T-helper 9 cell (primary cell): ENCODE measurements at regions not wholly inside any gene's neighbourhood (a gene's known extent, or its start where the extent isn't known, plus 50 kb on each side); places are given as distances from the start of the nearest gene placed in this dataset.
"Not testable (repeated sequence)": the region's sequence is repeated elsewhere in the genome, so short reads cannot be mapped to it uniquely, and the experiment has no call there.

Experiments
- DNase-seq: peaks from one replicate; pipeline ENCODE4 v3.0.0-alpha.2; 2020

DNA sequence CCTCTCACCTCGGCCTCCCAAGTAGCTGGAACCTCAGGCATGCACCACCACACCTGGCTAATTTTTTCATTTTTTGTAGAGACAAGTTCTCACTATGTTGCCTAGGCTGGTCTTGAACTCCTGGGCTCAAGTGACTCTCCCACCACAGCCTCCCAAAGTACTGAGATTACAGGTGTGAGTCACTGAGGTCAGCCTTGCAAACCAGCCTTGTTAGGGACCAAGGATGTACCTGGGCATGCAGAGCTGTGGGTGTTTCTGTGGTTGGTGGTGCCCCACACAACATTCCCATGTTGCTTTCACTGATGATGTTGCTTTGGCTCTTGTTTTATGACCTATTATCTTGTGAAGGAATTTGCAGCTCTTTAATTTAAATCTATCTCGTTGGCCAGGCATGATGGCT is 54.8 kb downstream of the OTUD1 start:
- DNase-seq = no peak

DNA sequence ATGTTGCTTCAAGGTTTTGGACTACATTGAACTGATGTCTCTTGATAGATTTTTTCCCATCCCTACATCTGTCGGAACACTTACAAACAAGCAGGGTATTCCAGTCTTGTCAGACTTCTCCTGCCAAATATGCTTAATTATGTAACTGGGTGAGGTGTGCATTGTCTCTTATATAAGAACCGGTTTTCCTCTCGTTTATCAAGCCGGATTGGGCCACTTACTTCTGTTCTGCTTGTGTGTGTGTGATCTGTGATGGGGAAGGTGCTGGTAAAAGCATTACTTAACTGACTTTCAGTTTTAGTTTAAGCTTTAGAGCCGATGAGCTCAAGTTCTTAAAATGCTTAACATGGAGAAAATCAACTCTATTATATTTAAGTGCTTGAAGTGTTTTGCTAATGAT is 57.9 kb downstream of the OTUD1 start:
- DNase-seq = no peak

DNA sequence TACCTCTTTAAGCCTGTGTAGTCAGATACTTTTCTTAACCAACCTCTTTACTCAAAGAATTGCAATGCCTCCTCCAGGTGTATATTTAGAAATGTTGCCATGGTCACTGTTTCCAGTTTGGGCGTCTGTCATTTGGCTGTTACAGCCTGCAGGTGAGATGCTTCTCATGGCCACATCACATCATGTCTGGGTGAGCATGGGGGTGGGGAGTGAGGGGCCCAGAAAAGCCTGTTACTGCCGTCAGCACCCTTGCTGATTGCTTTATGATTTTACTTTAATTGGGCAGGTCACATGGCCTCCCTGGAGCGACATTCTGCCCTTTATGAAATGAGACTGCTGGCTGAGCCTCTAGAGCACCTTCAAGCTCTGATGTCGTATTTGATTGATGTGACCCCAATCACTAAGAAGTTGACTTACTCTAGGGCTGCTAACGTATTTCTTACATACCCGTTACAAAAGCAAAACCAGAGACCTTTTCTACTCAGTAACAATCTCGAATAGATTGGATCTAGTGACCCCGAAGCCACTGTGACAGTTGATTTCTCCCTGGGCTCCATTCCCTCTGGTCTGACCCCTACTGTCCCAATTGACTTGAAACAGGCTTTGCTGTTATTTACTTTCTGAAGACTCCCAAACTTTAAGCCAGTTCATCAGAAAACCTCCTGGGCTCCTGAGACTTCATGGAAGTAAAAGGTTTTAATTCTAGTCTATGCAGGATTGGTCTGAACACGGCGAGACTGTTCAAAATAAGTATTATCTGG is 60.7 kb downstream of the OTUD1 start:
- DNase-seq = no peak

DNA sequence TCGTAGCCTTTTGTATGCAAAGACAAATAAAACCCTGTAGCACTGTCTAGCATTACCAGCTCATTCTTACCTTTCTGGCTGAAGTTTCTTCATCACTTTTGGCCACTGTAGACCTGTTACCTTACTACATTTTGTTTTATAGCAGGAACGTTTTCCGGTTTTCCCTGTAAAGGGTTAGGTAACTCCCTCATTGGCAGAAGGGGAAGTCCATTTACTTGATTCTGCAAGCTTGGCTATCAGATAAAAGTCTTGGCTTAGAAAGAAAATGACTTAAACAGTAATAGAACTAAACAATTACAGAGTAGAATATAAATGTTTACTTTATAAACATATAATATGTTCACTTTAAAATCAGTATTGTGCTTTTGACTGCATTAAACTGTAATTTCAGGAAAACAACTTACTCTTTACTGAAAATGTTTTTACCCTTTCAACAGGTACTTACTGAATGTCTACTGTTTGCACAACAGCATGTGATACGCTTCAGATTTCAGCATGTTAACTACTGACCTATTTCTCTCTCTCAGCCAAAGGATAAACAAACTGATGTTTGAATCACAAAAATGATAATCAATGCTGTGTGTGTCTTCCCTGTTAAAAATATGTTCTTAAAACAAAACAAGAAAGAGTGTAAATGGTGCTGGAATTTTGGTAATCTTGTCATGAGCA is 67.1 kb downstream of the OTUD1 start:
- DNase-seq = no peak

DNA sequence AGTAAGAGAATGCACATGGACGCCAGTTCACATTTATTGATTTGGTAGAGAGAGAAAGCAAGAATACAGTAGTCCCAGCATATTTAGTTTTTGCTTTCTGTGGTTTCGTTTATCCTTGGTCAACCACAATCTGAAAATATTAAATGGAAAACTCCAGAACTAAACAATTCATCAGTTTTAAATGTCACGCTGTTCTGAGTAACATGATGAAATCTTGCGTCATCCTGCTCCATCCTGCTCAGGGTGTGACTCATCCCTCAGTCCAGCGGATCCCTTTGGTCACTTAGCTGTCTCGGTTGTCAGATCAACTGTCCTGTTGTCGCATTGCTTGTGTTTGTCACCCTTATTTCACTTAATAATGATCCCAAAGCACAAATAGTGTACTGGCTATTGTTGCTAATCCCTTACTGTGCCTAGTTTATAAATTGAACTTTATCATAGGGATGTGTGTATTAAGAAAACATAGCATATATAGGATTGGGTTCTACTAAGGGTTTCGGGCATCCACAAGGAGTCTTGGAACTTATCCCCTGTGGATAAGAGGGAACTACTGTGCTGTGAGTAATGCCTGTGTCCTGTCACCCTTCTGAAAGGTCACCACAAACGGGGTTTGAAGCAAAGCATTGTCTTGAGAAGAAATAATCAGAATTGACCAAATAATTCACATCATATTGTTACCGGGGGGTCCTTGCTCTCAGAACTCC is 73.6 kb downstream of the OTUD1 start:
- DNase-seq = no peak

DNA sequence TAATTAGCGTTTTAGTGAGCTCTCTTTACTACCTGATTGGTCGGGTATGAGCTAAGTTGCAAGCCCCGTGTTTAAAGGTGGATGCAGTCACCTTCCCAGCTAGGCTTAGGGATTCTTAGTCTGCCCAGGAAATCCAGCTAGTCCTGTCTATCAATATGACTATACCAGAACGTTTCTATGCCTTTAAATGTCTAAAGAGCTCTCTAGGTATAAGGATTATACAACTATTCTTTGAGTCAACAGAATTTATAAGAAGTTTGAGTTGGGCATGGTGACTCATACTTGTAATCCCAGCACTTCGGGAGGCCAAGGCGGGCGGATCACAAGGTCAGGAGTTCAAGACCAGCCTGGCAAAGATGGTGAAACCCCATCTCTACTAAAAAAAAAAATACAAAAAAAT is 74.7 kb downstream of the OTUD1 start:
- DNase-seq = not testable (repeated sequence)

DNA sequence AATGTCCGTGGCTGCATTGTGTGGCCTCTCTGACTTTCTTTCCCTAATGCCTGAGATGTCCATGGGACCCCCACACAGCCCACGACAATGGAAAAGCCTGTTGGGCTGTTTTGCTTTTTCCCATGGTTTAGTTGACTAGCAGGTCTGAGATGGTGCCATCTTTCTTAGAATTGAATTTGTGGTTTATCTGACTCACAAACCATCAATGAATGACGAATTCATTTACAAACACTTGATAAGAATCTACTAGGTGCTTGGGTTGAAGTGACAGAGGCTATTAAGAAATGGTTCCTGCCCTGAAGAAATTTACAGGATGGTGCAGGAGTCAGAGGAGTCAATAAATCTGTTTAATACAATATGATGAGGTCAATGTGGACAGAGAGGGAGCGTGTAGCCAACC is 75.4 kb downstream of the OTUD1 start:
- no peak for DNase-seq

DNA sequence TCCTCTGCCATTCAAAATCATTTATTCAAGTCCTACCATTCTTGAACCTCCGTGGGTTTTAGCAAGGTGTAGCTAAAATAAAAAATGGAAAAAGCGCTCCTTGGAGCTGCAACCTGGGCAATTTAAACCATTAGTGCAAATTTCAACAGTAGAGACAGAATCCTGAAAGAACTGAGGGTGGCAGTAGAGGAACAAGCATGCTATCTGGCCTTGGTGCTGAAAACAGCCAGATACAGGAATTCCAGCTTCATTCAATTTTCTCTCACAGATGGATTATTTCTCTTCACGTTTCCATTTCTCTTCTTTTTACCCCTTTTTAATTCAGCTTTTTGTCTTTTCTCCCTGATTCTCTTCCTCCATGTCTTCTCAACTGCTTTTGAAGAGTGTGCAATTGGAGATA is 77.7 kb downstream of the OTUD1 start:
- no peak for DNase-seq

DNA sequence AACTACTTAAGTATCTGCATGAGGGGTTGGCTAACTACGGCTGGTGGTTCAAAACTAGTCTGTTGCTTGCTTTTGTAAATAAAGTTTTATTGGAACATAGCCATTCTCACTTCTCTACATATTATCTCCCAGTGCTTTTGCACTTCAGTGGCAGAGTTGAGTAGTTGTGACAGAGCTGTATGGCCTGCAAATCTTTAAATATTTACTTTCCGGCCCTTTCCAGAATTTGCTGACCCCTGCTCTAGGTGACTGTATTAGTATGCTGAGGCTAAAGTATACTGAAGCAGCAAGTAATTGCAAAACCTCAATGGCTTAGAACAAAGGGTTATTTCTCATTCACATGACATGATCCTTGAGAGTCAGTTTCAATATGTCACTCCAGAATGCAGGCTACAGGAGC is 78.3 kb downstream of the OTUD1 start:
- no peak for DNase-seq

DNA sequence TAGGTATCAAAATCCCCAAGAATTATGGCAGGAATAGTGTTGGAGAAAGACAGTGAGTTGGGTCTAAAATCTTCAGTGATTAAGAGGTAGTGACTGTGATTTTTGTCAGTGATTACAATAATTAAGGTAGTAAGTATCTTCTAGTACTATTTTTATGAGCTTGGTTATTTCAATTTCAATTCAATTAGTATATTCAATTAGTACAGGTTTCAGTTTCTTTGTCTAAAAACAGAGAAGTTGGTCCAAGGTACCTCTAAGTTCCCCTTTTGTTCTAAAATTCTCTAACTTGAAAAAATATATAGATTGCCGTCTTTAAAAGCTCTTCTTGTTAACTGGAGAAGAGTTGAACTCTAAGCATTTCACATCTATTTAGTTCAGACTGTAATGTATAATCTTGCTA is 82.9 kb downstream of the OTUD1 start:
- DNase-seq = no peak

DNA sequence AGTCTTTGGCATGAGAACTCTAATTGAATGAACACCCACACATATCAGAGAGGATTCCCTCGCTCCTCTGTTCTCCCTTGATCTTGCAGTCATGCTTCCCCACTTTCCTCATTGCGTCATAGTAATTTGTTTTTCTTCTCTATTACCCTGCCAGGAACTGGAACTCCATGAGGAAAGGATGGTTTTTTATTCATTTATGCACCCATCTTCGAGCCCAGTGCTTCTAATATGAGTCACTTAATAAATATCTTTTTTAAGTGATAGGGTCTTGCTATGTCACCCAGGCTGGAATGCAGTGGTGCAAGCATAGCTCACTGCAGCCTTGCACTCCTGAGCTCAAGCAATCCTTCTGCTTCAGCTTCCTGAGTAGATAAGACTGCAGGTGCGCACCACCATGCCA is 83.5 kb downstream of the OTUD1 start:
- no peak for DNase-seq

DNA sequence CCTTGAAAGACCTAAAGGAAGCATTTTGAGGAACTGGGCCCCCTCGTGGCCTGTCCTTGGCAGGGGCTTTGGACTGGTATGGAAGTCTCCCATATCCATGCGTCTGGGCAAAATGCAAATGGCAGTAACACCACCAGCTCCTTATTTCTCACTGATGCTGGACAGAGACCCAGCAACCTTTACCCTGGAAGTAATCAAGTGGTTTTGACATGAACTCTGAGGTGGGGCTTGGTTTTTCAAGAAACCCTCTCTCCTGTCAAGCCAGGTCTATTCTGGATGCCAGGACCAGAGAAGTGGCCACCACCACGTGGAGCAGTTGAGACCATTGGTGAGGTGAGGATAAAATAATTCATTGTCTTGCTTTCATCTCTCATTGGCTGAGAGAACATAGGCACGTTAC is 84.4 kb downstream of the OTUD1 start:
- DNase-seq = no peak

DNA sequence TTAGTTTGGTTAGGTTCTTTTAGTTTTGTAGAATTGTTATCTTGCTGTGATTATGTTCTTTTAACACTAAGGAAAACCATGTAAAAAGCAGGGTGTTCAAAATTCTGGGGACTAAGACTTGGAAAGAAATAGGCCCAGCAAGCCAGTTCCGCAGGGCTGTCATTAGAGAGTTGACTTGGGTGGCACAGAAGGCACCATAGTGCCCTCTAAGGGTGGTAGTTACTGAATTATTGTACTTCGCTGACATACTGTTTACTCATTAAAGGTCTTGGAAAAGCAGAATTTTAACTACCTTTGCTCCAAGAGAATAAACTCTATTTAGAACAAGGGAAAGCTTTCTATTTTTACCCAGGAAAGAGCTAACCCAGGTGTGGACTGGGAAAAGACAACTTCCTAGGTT is 86.5 kb downstream of the OTUD1 start:
- no peak for DNase-seq

DNA sequence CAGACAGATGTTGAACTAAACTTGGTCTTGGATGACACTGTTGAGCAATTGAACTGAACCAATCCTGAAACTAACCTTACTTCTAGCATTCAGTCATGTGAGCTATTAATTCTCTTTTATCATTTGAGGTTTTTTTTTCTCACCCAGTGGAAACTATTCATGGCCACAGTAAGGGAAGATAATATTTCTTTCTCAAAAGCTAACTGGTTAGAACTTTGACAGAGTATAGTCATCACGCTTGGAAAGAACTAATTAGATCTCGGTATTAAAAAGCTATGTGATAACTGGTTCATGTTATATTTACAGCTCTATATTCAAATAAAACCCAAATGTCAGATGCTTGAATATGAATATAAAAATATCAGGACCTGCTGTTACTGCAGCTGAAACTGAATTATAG is 89.5 kb downstream of the OTUD1 start:
- DNase-seq = no peak

DNA sequence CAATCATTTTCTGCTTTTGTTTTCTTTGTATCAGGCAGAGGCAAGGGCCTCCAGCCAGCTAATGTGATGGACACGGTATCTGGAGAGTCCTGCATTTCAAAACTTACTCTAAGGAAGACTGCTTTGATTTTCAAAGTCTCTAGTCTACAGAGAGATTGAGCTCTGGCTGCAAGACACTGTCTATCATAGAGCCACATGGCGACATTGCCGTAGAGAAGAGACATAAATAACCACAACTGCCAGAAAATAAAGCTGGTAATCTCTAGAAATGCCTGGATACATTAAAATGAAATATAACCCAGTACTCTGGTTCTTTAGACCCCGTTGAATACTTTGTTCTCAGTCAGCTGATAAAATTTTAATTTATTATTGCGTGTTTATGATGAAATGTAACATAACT is 90.8 kb downstream of the OTUD1 start:
- DNase-seq = no peak

DNA sequence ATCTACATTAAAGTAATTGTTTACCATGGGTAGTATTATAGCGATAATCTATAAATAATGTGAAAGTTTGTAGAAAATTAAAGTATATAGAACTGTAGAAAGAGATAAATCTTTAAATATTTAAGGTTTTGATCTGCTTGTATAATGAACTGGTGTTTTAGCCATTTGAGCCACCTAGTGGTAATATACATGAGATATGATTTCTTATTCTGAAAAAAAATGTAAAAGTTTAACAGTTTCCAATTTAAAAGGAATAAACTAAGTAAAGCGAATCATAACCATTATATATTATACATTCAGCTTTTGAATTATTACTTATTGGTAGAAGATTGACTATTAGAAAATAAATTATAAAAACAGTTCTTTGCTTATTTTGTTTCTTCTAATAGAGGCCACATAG is 91.2 kb downstream of the OTUD1 start:
- DNase-seq = no peak

DNA sequence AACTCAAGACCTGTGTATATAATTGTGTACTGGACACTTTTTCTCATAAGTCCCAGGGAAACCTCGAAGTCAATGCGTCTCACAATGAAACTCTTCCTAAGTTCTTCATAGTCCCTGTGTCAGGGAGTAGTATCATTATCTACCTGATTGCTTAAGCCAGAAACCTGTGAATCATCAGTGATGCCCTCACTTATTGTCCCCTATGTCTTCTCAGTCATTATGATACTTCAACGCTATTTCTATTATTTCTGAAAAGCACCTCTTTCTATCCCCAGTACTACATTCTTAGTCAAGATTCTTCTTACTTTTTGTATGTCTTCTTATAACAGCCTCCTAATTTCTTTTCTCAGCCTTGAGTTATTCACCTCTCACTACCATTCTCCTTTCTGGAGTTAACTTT is 94.3 kb downstream of the OTUD1 start:
- DNase-seq = no peak

DNA sequence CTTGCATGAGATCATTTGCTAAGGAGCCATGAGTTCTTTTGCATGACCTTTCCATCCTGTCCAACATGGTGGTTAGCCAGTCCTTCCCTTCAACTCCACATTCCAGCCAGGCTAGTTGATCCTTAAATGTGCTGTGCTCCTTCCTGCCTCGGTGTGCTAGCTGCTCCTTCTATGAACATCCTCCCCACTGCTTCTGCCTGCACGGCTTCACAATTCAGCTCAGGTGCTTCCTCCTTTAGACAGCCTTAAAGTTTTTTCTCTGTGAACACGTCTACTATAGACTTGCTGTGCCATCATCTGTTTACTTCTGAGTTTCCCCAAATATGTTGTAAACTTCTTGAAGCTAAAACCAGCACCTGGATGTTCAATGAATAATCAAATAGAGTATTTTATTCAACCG is 95.5 kb downstream of the OTUD1 start:
- no peak for DNase-seq

DNA sequence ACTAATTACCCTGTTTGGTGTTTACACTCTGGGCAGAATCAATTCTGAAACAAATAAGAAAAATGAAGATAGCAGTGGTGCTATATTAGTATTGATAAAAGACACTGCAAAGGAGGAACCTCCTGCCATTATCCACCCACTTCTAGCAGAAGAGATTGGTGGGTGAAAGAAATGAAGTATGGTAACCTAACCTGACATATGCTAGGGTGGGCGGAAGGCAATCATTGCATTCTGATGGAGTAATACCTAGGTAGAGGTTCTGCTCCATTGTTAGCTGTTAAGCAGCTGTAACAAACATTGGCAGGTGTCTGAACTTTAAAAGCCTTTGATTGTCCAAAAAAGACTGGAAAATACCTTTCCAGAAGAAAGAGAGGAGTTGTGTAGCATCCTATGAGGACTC is 95.9 kb downstream of the OTUD1 start:
- DNase-seq = no peak

DNA sequence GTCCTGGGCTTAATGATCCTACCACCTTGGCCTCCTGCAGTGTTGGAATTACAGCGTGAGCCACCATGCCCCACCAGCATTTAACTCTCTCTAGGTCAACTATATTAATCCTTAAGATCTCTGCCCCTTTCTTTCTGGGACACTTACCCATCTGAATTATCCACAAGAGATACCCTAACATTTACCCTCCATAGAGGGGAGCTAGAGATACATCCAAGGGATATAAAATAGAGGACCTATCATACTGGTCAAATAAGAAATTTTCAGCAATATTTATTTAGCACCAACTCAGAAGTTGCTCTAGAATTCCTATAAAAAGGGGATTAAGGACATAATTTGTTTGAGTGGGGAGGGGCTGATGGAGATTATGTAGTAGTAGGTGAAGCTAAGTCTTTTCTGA is 96.5 kb downstream of the OTUD1 start:
- no peak for DNase-seq

DNA sequence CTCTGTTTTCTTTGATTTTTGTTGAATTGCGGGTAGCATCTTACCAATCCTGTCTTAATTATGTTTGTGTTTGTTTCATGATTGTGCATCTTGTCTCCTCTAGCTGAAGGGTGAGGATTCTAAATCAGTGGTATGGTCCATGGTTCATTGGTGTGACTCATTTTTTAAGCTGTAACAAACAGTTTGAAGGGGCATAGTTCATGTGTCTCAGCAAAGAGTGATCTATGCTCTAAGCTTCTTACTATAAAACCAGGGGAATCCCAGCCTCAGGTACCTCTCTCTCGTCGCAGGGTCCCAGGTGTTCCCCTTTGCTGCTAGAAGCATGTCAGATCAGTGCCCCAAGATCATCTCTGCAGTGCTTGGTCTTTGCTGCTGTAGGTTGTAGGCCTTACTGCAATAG is 100.1 kb downstream of the OTUD1 start:
- DNase-seq = no peak

DNA sequence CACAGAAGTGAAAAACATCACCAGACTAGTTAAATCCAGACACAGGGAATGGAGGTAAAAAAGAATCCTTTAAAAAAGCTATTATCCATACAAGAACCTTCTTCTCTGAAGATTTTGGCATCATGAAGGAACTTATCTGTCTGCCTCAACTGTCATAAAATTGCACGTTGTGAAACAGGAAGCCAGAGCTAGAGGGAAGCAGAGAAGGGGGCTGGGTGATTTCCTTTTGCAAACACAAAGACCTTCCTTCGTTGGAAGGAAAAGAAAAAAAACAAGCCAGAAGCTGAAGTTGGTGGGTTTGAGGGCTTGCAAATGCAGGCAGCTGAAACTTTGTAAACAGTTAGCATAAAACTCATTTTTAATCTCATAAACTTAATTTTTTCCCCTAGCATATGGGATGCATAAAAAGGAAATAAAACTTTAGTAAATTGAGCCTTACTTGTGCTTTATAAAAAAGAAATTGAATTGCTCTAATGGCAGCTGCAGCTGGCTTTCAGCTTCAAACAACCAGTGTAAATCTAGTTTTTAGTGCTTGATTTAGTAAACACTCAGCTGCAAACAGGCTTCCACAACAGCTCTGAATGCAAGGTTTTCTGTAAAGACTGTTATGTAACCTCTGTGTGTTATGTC is 101.6 kb downstream of the OTUD1 start:
- no peak for DNase-seq

DNA sequence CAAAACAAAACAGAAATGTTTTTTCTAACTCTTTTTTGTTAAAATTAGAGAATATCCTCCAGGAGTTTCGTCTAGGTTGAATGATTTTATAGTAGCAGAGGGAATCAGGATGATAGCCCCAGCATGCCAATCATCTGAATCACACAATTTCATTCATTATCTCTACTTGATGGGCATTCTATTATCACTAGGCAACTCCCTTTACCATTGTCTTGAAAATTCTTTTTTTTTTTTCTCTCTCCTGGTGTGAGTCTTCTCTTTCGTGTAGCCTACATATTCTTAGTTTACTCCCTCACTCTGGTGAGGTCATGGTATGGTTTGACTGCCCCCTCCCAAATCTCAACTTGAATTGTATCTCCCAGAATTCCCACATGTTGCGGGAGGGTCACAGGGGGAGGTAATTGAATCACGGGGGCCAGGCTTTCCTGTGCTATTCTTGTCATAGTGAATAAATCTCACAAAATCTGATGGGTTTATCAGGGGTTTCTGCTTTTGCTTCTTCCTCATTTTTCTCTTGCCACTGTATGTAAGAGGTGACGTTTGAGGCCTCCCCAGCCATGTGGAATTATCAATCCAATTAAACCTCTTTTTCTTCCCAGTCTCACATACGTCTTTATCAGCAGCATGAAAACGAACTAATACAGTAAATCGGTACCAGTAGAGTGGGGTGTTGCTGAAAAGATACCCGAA is 105.0 kb downstream of the OTUD1 start:
- DNase-seq = no peak
